ENCODE measurements at regions not wholly inside any gene's neighbourhood (a gene's known extent, or its start where the extent isn't known, plus 50 kb on each side); places are given as distances from the start of the nearest gene placed in this dataset.

DNA sequence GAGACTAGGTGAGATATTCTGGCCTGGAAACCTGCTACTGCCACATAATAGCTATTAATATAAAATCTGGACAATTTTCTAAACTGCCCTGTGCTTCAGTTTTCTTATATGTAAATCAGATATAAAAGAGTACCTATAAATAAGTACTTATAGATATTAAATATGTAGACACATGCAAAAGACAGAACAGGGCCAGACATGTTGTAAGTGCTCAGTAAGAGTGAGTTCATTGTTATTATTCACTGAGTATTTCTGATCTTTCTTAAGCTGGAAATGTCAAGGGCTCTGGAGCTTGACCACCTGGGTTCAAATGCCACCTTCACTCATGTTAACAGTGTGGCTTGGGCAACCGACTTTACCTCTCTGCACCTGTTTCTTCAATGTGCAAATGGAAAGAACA lies 179.8 kb downstream of the GALC start:
- POLR2A ChIA-PET = no interaction called here
- TF ChIP-seq, protein P1, sequence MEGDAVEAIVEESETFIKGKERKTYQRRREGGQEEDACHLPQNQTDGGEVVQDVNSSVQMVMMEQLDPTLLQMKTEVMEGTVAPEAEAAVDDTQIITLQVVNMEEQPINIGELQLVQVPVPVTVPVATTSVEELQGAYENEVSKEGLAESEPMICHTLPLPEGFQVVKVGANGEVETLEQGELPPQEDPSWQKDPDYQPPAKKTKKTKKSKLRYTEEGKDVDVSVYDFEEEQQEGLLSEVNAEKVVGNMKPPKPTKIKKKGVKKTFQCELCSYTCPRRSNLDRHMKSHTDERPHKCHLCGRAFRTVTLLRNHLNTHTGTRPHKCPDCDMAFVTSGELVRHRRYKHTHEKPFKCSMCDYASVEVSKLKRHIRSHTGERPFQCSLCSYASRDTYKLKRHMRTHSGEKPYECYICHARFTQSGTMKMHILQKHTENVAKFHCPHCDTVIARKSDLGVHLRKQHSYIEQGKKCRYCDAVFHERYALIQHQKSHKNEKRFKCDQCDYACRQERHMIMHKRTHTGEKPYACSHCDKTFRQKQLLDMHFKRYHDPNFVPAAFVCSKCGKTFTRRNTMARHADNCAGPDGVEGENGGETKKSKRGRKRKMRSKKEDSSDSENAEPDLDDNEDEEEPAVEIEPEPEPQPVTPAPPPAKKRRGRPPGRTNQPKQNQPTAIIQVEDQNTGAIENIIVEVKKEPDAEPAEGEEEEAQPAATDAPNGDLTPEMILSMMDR (IDR thresholded peaks at IDR 0.05; ENCODE audit: insufficient read depth, low read length, missing control alignments) = no peak
- CTCF ChIA-PET = interaction anchor here (1.5 kb wide), 1 partner anchor 82 kb away, joined by 3 read pairs; no protein-coding TSS in a partner anchor
- no peak overlapping the region for H3K4me3 ChIP-seq (ENCODE audit: low read depth, low read length)
- no peak for DNase-seq (ENCODE audit: low read depth, low spot score)

- POLR2A ChIA-PET = no interaction called here
- DNase-seq (ENCODE audit: low read depth, low spot score) = no peak
- CTCF ChIA-PET = interaction anchor here (0.7 to 0.8 kb wide), 2 partner anchors 49 to 84 kb away, joined by 3 read pairs; no protein-coding TSS in a partner anchor
- H3K4me3 ChIP-seq (ENCODE audit: low read depth, low read length) = no peak overlapping the region
- TF ChIP-seq, protein P1 (IDR thresholded peaks at IDR 0.05; ENCODE audit: insufficient read depth, low read length, missing control alignments) = no peak
Observed at GRCh38 chr14:87811246-87811645, 181.7 kb downstream of the GALC start.

GRCh38 chr14:87810711-87811110 lies 182.3 kb downstream of the GALC start:
- POLR2A ChIA-PET = no interaction called here
- TF ChIP-seq, protein P1 (IDR thresholded peaks at IDR 0.05; ENCODE audit: insufficient read depth, low read length, missing control alignments) = no peak
- DNase-seq (ENCODE audit: low read depth, low spot score) = no peak
- CTCF ChIA-PET = interaction anchor here (0.8 kb wide), 1 partner anchor 49 kb away, joined by 3 read pairs; no protein-coding TSS in a partner anchor
- H3K4me3 ChIP-seq (ENCODE audit: low read depth, low read length) = no peak overlapping the region

- no peak for DNase-seq (ENCODE audit: low read depth, low spot score)
- TF ChIP-seq, protein P1 (IDR thresholded peaks at IDR 0.05; ENCODE audit: insufficient read depth, low read length, missing control alignments) = no peak
- CTCF ChIA-PET = no interaction called here
- no peak overlapping the region for H3K4me3 ChIP-seq (ENCODE audit: low read depth, low read length)
- POLR2A ChIA-PET = no interaction called here
Observed at GRCh38 chr14:87809261-87809660, 183.7 kb downstream of the GALC start.

DNA sequence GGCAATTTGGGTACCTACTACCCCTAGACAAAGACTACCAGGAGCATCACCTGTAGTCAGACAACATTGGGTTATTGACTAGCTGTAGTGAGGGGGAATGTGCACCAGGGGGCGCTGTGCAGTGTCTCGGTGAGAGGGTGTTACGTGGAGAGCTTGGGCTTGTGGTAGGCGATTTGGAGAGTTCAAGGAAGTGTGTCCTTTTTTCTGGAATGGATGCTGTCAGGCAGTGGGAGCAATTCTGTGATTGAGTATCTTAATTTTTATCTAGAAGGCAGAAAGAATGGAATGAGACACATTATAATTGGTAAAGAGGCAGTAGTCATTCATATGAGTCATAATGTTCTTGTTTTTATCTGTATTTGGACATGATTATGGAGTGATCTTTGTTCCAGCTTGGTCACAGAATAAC lies 187.7 kb downstream of the GALC start:
- CTCF ChIA-PET = interaction anchor here (1.2 to 4.8 kb wide), 9 partner anchors 10 to 130 kb away, joined by 3 to 136 read pairs (median 4); no protein-coding TSS in a partner anchor
- H3K4me3 ChIP-seq (ENCODE audit: low read depth, low read length) = no peak overlapping the region
- POLR2A ChIA-PET = no interaction called here
- no peak for DNase-seq (ENCODE audit: low read depth, low spot score)
- TF ChIP-seq, protein P1 (IDR thresholded peaks at IDR 0.05; ENCODE audit: insufficient read depth, low read length, missing control alignments) = peak; percentile 67

DNA sequence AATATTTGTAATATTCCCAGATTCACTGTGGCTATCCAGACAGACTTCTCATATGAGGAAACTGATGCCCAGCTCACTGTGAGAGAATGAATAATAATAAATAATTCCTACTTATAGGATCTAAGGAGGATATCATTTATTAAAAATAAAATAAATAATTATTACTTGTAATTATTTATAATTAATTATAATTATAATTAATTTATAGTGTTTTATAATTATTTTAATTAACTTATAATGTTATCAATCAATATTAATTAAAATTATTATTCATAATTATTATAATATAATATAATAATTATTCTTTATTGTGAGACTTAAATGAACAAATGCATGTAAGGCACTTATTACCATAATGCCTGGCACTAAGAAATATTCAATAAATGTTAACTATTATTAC lies 192.8 kb downstream of the GALC start:
- H3K4me3 ChIP-seq (ENCODE audit: low read depth, low read length) = no peak overlapping the region
- POLR2A ChIA-PET = no interaction called here
- CTCF ChIA-PET = no interaction called here
- no peak for DNase-seq (ENCODE audit: low read depth, low spot score)
- TF ChIP-seq, protein P1 (IDR thresholded peaks at IDR 0.05; ENCODE audit: insufficient read depth, low read length, missing control alignments) = no peak

Measured in AG04449 (cell line).